Neural progenitor cell (in vitro differentiated cells): ENCODE measurements at regions not wholly inside any gene's neighbourhood (a gene's known extent, or its start where the extent isn't known, plus 50 kb on each side); places are given as distances from the start of the nearest gene placed in this dataset.
A peak's percentile ranks its signal among the peaks of the same experiment; 100 is the strongest.

Experiments used
- DNase-seq: peaks from one replicate; pipeline ENCODE4 v3.0.0-alpha.2; 2016; ENCODE audit warnings: low spot score
- H2AFZ ChIP-seq: fragments of 200-600 bp; sonication (generic); replicated peaks from 2 replicates; pipeline ENCODE4 v1.6.1; 2016; ENCODE audit warnings: antibody characterized with exemption
- H3F3A ChIP-seq: fragments of 200-600 bp; sonication (generic); 2 replicates; pipeline ENCODE4 v1.6.1; 2016; ENCODE audit warnings: antibody characterized with exemption, low read depth
- H3K27ac ChIP-seq: fragments of 200-600 bp; sonication (generic); 2 replicates; pipeline ENCODE4 v1.5.1; 2016; ENCODE audit warnings: mild to moderate bottlenecking
- H3K27me3 ChIP-seq: fragments of 200-600 bp; sonication (generic); 2 replicates; pipeline ENCODE4 v1.6.1; 2016; ENCODE audit warnings: mild to moderate bottlenecking, moderate library complexity
- H3K36me3 ChIP-seq: fragments of 200-600 bp; sonication (generic); 2 replicates; pipeline ENCODE4 v1.5.1; 2016
- H3K4me1 ChIP-seq: fragments of 200-600 bp; sonication (generic); 2 replicates; pipeline ENCODE4 v1.6.1; 2016; ENCODE audit warnings: mixed run types
- H3K4me2 ChIP-seq: fragments of 200-600 bp; sonication (generic); 2 replicates; pipeline ENCODE4 v1.6.1; 2016
- H3K4me3 ChIP-seq: fragments of 200-600 bp; sonication (generic); 2 replicates; pipeline ENCODE4 v1.5.1; 2016
- H3K79me2 ChIP-seq: fragments of 200-600 bp; sonication (generic); 2 replicates; pipeline ENCODE4 v1.6.1; 2016; ENCODE audit warnings: low read depth
- H3K9ac ChIP-seq: fragments of 200-600 bp; sonication (generic); 2 replicates; pipeline ENCODE4 v1.6.1; 2016
- H3K9me3 ChIP-seq: fragments of 200-600 bp; sonication (generic); 2 replicates; pipeline ENCODE4 v1.5.1; 2016; ENCODE audit warnings: low read depth
- H4K20me1 ChIP-seq: fragments of 200-600 bp; sonication (generic); 2 replicates; pipeline ENCODE4 v1.6.1; 2016; ENCODE audit warnings: low read depth
- H3K27ac Mint-ChIP-seq: 3 replicates; pipeline ENCODE4 v1.8.0; 2021; ENCODE audit warnings: mixed read lengths
- H3K27me3 Mint-ChIP-seq: 2 replicates; pipeline ENCODE4 v1.8.0; 2022; ENCODE audit warnings: low read depth, mild to moderate bottlenecking, inconsistent platforms, moderate library complexity, mixed read lengths; ENCODE audit not compliant: insufficient read depth
- H3K36me3 Mint-ChIP-seq: 3 replicates; pipeline ENCODE4 v1.8.0; 2021; ENCODE audit warnings: mixed read lengths
- H3K4me1 Mint-ChIP-seq: 3 replicates; pipeline ENCODE4 v1.8.0; 2021; ENCODE audit warnings: mixed read lengths
- H3K4me3 Mint-ChIP-seq: 3 replicates; pipeline ENCODE4 v1.8.0; 2021; ENCODE audit warnings: mild to moderate bottlenecking, moderate library complexity, mixed read lengths
- H3K9me3 Mint-ChIP-seq: 3 replicates; pipeline ENCODE4 v1.8.0; 2020; ENCODE audit warnings: mixed read lengths
- CTCF ChIP-seq: fragments of 200-600 bp; sonication (generic); IDR thresholded peaks from 2 replicates; pipeline ENCODE4 v1.5.1; 2017; ENCODE audit warnings: antibody characterized with exemption, mild to moderate bottlenecking
- EZH2 ChIP-seq: fragments of 200-600 bp; sonication (generic); IDR thresholded peaks from 2 replicates; pipeline ENCODE4 v1.6.1; 2017; ENCODE audit warnings: antibody characterized with exemption, mild to moderate bottlenecking, moderate library complexity
- EZH2phosphoT487 ChIP-seq: fragments of 200-600 bp; sonication (generic); IDR thresholded peaks from 2 replicates; pipeline ENCODE4 v1.6.1; 2017; ENCODE audit warnings: antibody characterized with exemption

GRCh38 chr5:173819521-173819920 lies 68.6 kb upstream of the CPEB4 start:
- no peak overlapping the region for H3K9ac ChIP-seq
- Mint-ChIP-seq H3K27ac (no peak overlapping the region), H3K4me1 (peaks cover 9% of the 10 kb centered on the region), H3K4me3 (no peak overlapping the region), H3K9me3 (peaks cover 3% of the 10 kb centered on the region), H3K36me3 (no peaks in the 10 kb centered on the region), H3K27me3 (peaks cover 5% of the 10 kb centered on the region)
- no peak overlapping the region for H2AFZ ChIP-seq
- no peak overlapping the region for H3K27ac ChIP-seq
- no peak overlapping the region for H3K4me2 ChIP-seq
- H3K36me3 ChIP-seq = no peaks in the 10 kb centered on the region
- H3F3A ChIP-seq = peaks cover 8% of the 10 kb centered on the region
- no peak overlapping the region for H3K4me3 ChIP-seq
- no peaks in the 10 kb centered on the region for H4K20me1 ChIP-seq
- H3K9me3 ChIP-seq = no peaks in the 10 kb centered on the region
- TF ChIP-seq CTCF (no peak), EZH2phosphoT487 (no peak), EZH2 (no peak)
- no peaks in the 10 kb centered on the region for H3K79me2 ChIP-seq
- H3K27me3 ChIP-seq = no peaks in the 10 kb centered on the region
- H3K4me1 ChIP-seq = peaks cover 12% of the 10 kb centered on the region
- no peak for DNase-seq

DNA sequence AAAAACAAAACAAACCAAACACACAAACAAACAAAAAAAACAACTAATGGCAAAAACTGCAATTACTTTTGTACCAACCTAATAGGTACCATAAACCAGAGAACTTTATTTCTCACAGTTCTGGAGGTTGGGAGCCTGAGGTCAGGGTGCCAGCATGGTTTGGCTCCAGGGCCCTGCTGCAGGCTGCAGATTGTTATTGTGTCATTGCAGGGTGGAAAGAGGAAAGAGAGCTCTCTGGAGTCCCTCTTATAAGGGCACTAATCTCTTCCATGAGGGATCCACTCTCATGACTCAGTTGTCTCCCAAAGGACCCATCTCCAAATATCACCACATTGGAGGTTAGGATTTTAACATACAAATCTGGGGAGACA lies 64.9 kb upstream of the CPEB4 start:
- no peak for DNase-seq
- Mint-ChIP-seq H3K27me3 (peaks cover 10% of the 10 kb centered on the region), H3K27ac (no peak overlapping the region), H3K4me1 (peaks cover 11% of the 10 kb centered on the region), H3K4me3 (no peak overlapping the region), H3K36me3 (no peaks in the 10 kb centered on the region), H3K9me3 (peaks cover 3% of the 10 kb centered on the region)
- H3K27me3 ChIP-seq = no peaks in the 10 kb centered on the region
- H4K20me1 ChIP-seq = no peaks in the 10 kb centered on the region
- no peak overlapping the region for H3K4me3 ChIP-seq
- H3K9me3 ChIP-seq = no peaks in the 10 kb centered on the region
- H2AFZ ChIP-seq = no peak overlapping the region
- peaks cover 10% of the 10 kb centered on the region for H3F3A ChIP-seq
- no peak overlapping the region for H3K4me2 ChIP-seq
- H3K27ac ChIP-seq = no peak overlapping the region
- TF ChIP-seq CTCF (no peak), EZH2 (no peak), EZH2phosphoT487 (no peak)
- H3K36me3 ChIP-seq = no peaks in the 10 kb centered on the region
- H3K9ac ChIP-seq = no peak overlapping the region
- H3K4me1 ChIP-seq = peaks cover 23% of the 10 kb centered on the region
- no peaks in the 10 kb centered on the region for H3K79me2 ChIP-seq

DNA sequence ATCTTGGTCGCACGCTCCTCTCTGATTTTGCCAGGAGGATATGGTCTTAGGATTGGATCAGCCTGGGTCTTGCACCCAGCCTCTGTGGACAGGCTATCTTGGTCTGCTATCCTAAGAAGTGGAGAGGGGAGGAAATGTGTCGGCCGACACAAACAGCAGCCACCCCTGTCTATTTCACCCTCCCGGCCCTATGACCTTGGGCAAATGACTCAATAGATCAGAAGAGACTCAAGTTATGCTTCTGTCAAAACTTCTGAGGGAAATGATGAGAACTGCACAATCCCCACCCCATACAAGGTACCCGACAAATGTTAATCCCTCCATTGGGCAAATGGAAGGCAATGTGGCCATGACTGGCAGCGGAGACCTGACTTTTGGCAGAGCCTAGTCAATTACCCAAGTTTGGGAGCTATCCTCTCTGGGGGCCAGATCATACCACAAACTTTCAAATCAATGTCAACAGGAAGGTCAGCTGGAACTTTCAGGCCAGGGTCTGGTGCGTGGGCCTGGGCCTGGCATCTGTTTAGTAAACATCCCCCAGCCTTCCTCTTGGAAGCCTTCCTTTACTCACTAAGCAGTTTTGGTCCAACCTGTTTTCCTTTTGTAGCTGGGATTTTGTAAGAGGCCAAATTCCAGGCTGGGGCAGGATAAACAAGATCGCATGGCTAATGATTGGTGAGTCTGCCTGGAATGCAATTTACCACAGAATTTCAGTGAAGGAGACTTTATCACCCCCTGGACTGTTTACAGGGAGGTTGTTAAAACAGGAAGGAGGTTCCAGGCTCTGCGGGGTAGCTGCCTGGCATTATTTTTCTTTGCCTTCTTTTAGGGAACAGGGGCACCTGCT lies 64.2 kb upstream of the CPEB4 start:
- H3K9ac ChIP-seq = no peak overlapping the region
- peaks cover 10% of the 10 kb centered on the region for H3F3A ChIP-seq
- no peaks in the 10 kb centered on the region for H3K36me3 Mint-ChIP-seq
- no peaks in the 10 kb centered on the region for H3K36me3 ChIP-seq
- no peaks in the 10 kb centered on the region for H3K79me2 ChIP-seq
- H3K9me3 Mint-ChIP-seq = peaks cover 3% of the 10 kb centered on the region
- TF ChIP-seq CTCF (no peak), EZH2 (no peak), EZH2phosphoT487 (no peak)
- peak; percentile 58 for DNase-seq
- peaks cover 11% of the 10 kb centered on the region for H3K4me1 Mint-ChIP-seq
- peak overlapping the region; percentile 31 for H3K27ac Mint-ChIP-seq
- no peaks in the 10 kb centered on the region for H4K20me1 ChIP-seq
- H3K27me3 Mint-ChIP-seq = peaks cover 10% of the 10 kb centered on the region
- no peak overlapping the region for H3K4me3 Mint-ChIP-seq
- no peak overlapping the region for H2AFZ ChIP-seq
- H3K4me2 ChIP-seq = peak overlapping the region; percentile 4
- no peaks in the 10 kb centered on the region for H3K27me3 ChIP-seq
- H3K9me3 ChIP-seq = no peaks in the 10 kb centered on the region
- peak overlapping the region; percentile 23 for H3K27ac ChIP-seq
- no peak overlapping the region for H3K4me3 ChIP-seq
- peaks cover 23% of the 10 kb centered on the region for H3K4me1 ChIP-seq
